ENCODE measurements at regions not wholly inside any gene's neighbourhood (a gene's known extent, or its start where the extent isn't known, plus 50 kb on each side); places are given as distances from the start of the nearest gene placed in this dataset.
A peak's percentile ranks its signal among the peaks of the same experiment; 100 is the strongest.

GRCh38 chr16:52825892-52826291 is 226.8 kb downstream of the CHD9NB start:
- Histone ChIP-seq H3K9me3 (replicated peaks in 1 of 2; ENCODE audit: control insufficient read depth in 2 of 2, insufficient read depth in 1 of 2, low read depth in 1 of 2, low read length in 2 of 2) (no peaks in the 10 kb centered on the region), H2BK12ac (ENCODE audit: low read length) (no peak overlapping the region), H3K27me3 (ENCODE audit: control insufficient read depth in 3 of 3, insufficient read depth in 3 of 3, low read depth in 1 of 3, low read length in 3 of 3) (no peaks in the 10 kb centered on the region), H2BK120ac (ENCODE audit: low read depth, low read length) (no peak overlapping the region), H3K18ac (ENCODE audit: low read length) (no peak overlapping the region), H2BK15ac (ENCODE audit: low read length) (no peak overlapping the region), H3K4me3 (ENCODE audit: low read length in 2 of 2) (no peak overlapping the region), H4K8ac (ENCODE audit: low read depth, low read length) (no peak overlapping the region), H3K4me2 (ENCODE audit: insufficient read depth, low read length, poor library complexity, severe bottlenecking) (no peak overlapping the region), H3K9ac (ENCODE audit: low read depth, low read length, poor library complexity) (no peak overlapping the region), H3K23ac (ENCODE audit: low read depth, low read length, poor library complexity) (no peak overlapping the region), H2AFZ (ENCODE audit: low read length) (no peak overlapping the region), H3K79me1 (ENCODE audit: low read depth, low read length) (no peaks in the 10 kb centered on the region), H3K4me1 (ENCODE audit: control insufficient read depth in 2 of 2, insufficient read depth in 1 of 2, low read depth in 1 of 2, low read length in 2 of 2) (peaks cover 3 to 4% of the 10 kb centered on the region in 2 donors), H2BK5ac (ENCODE audit: low read length) (no peak overlapping the region), H3K14ac (ENCODE audit: low read length) (no peak overlapping the region), H2AK5ac (ENCODE audit: low read depth, low read length) (no peak overlapping the region), H3K27ac (replicated peaks; ENCODE audit: low read length) (peak overlapping the region; percentile 8), H4K91ac (ENCODE audit: low read depth, low read length, poor library complexity) (no peak overlapping the region), H3K4ac (ENCODE audit: low read length) (no peak overlapping the region), H3K36me3 (replicated peaks in 1 of 2; ENCODE audit: control insufficient read depth in 2 of 2, insufficient read depth in 2 of 2, low read length in 2 of 2) (no peaks in the 10 kb centered on the region)
- no peak for DNase-seq (ENCODE audit: low spot score)
- no CpG with 5 or more reads among the region's 5 CpGs for WGBS, 2 donors (ENCODE audit: extremely low coverage in 2 of 2, insufficient read length in 2 of 2, insufficient replicate concordance in 1 of 2)

GRCh38 chr16:52819808-52820207 is 232.9 kb downstream of the CHD9NB start:
- no peak for DNase-seq (ENCODE audit: low spot score)
- H3K27ac ChIP-seq (replicated peaks; ENCODE audit: low read length) = no peak overlapping the region
- H3K23ac ChIP-seq (ENCODE audit: low read depth, low read length, poor library complexity) = no peak overlapping the region
- no peak overlapping the region for H3K4me2 ChIP-seq (ENCODE audit: insufficient read depth, low read length, poor library complexity, severe bottlenecking)
- no peak overlapping the region for H3K9ac ChIP-seq (ENCODE audit: low read depth, low read length, poor library complexity)
- WGBS, 2 donors (ENCODE audit: extremely low coverage in 2 of 2, insufficient read length in 2 of 2, insufficient replicate concordance in 1 of 2) = no CpG with 5 or more reads among the region's 3 CpGs
- no peak overlapping the region for H2BK15ac ChIP-seq (ENCODE audit: low read length)
- no peaks in the 10 kb centered on the region for H3K79me1 ChIP-seq (ENCODE audit: low read depth, low read length)
- H3K9me3 ChIP-seq (replicated peaks in 1 of 2; ENCODE audit: control insufficient read depth in 2 of 2, insufficient read depth in 1 of 2, low read depth in 1 of 2, low read length in 2 of 2) = no peaks in the 10 kb centered on the region
- H2BK120ac ChIP-seq (ENCODE audit: low read depth, low read length) = no peak overlapping the region
- H3K27me3 ChIP-seq (ENCODE audit: control insufficient read depth in 3 of 3, insufficient read depth in 3 of 3, low read depth in 1 of 3, low read length in 3 of 3) = no peaks in the 10 kb centered on the region
- no peak overlapping the region for H4K8ac ChIP-seq (ENCODE audit: low read depth, low read length)
- H3K18ac ChIP-seq (ENCODE audit: low read length) = no peak overlapping the region
- H2AK5ac ChIP-seq (ENCODE audit: low read depth, low read length) = no peak overlapping the region
- no peak overlapping the region for H4K91ac ChIP-seq (ENCODE audit: low read depth, low read length, poor library complexity)
- no peak overlapping the region for H2BK5ac ChIP-seq (ENCODE audit: low read length)
- no peak overlapping the region for H3K4me3 ChIP-seq (ENCODE audit: low read length in 2 of 2)
- no peak overlapping the region for H3K14ac ChIP-seq (ENCODE audit: low read length)
- no peak overlapping the region for H2BK12ac ChIP-seq (ENCODE audit: low read length)
- H3K4me1 ChIP-seq (ENCODE audit: control insufficient read depth in 2 of 2, insufficient read depth in 1 of 2, low read depth in 1 of 2, low read length in 2 of 2) = peaks cover 0 to 12% of the 10 kb centered on the region in 2 donors
- H3K36me3 ChIP-seq (replicated peaks in 1 of 2; ENCODE audit: control insufficient read depth in 2 of 2, insufficient read depth in 2 of 2, low read length in 2 of 2) = no peaks in the 10 kb centered on the region
- peak overlapping the region; percentile 83 for H2AFZ ChIP-seq (ENCODE audit: low read length)
- no peak overlapping the region for H3K4ac ChIP-seq (ENCODE audit: low read length)

GRCh38 chr16:52819405-52819804 is 233.3 kb downstream of the CHD9NB start:
- Histone ChIP-seq H3K79me1 (ENCODE audit: low read depth, low read length) (no peaks in the 10 kb centered on the region), H3K9ac (ENCODE audit: low read depth, low read length, poor library complexity) (no peak overlapping the region)

GRCh38 chr16:52817696-52818095 is 235.0 kb downstream of the CHD9NB start:
- Histone ChIP-seq H3K4me3 (ENCODE audit: low read length in 2 of 2) (no peak overlapping the region), H3K36me3 (replicated peaks in 1 of 2; ENCODE audit: control insufficient read depth in 2 of 2, insufficient read depth in 2 of 2, low read length in 2 of 2) (no peaks in the 10 kb centered on the region), H2BK120ac (ENCODE audit: low read depth, low read length) (no peak overlapping the region), H3K4ac (ENCODE audit: low read length) (no peak overlapping the region), H3K14ac (ENCODE audit: low read length) (no peak overlapping the region), H3K23ac (ENCODE audit: low read depth, low read length, poor library complexity) (no peak overlapping the region), H2AFZ (ENCODE audit: low read length) (no peak overlapping the region), H4K91ac (ENCODE audit: low read depth, low read length, poor library complexity) (no peak overlapping the region), H3K79me1 (ENCODE audit: low read depth, low read length) (no peaks in the 10 kb centered on the region), H3K27me3 (ENCODE audit: control insufficient read depth in 3 of 3, insufficient read depth in 3 of 3, low read depth in 1 of 3, low read length in 3 of 3) (no peaks in the 10 kb centered on the region), H2AK5ac (ENCODE audit: low read depth, low read length) (no peak overlapping the region), H3K4me2 (ENCODE audit: insufficient read depth, low read length, poor library complexity, severe bottlenecking) (no peak overlapping the region), H2BK15ac (ENCODE audit: low read length) (no peak overlapping the region), H2BK12ac (ENCODE audit: low read length) (no peak overlapping the region), H4K8ac (ENCODE audit: low read depth, low read length) (no peak overlapping the region), H2BK5ac (ENCODE audit: low read length) (no peak overlapping the region), H3K9ac (ENCODE audit: low read depth, low read length, poor library complexity) (no peak overlapping the region), H3K4me1 (ENCODE audit: control insufficient read depth in 2 of 2, insufficient read depth in 1 of 2, low read depth in 1 of 2, low read length in 2 of 2) (peaks cover 0 to 19% of the 10 kb centered on the region in 2 donors), H3K9me3 (replicated peaks in 1 of 2; ENCODE audit: control insufficient read depth in 2 of 2, insufficient read depth in 1 of 2, low read depth in 1 of 2, low read length in 2 of 2) (peaks cover 0 to 4% of the 10 kb centered on the region in 2 donors), H3K27ac (replicated peaks; ENCODE audit: low read length) (no peak overlapping the region), H3K18ac (ENCODE audit: low read length) (no peak overlapping the region)
- WGBS, 2 donors (ENCODE audit: extremely low coverage in 2 of 2, insufficient read length in 2 of 2, insufficient replicate concordance in 1 of 2) = no CpG with 5 or more reads among the region's 6 CpGs
- no peak for DNase-seq (ENCODE audit: low spot score)

More at GRCh38 chr16:52819405-52819804, 233.3 kb downstream of the CHD9NB start:
- peaks cover 0 to 3% of the 10 kb centered on the region in 2 donors for H3K9me3 ChIP-seq (replicated peaks in 1 of 2; ENCODE audit: control insufficient read depth in 2 of 2, insufficient read depth in 1 of 2, low read depth in 1 of 2, low read length in 2 of 2)
- peaks cover 0 to 12% of the 10 kb centered on the region in 2 donors for H3K4me1 ChIP-seq (ENCODE audit: control insufficient read depth in 2 of 2, insufficient read depth in 1 of 2, low read depth in 1 of 2, low read length in 2 of 2)
- H3K23ac ChIP-seq (ENCODE audit: low read depth, low read length, poor library complexity) = no peak overlapping the region
- no peak overlapping the region for H3K4me2 ChIP-seq (ENCODE audit: insufficient read depth, low read length, poor library complexity, severe bottlenecking)
- H2BK12ac ChIP-seq (ENCODE audit: low read length) = no peak overlapping the region
- no peak overlapping the region for H3K14ac ChIP-seq (ENCODE audit: low read length)
- H3K36me3 ChIP-seq (replicated peaks in 1 of 2; ENCODE audit: control insufficient read depth in 2 of 2, insufficient read depth in 2 of 2, low read length in 2 of 2) = no peaks in the 10 kb centered on the region
- H3K4me3 ChIP-seq (ENCODE audit: low read length in 2 of 2) = no peak overlapping the region
- H2AK5ac ChIP-seq (ENCODE audit: low read depth, low read length) = no peak overlapping the region
- H2BK15ac ChIP-seq (ENCODE audit: low read length) = no peak overlapping the region
- no CpG with 5 or more reads among the region's 7 CpGs for WGBS, 2 donors (ENCODE audit: extremely low coverage in 2 of 2, insufficient read length in 2 of 2, insufficient replicate concordance in 1 of 2)
- no peak overlapping the region for H4K91ac ChIP-seq (ENCODE audit: low read depth, low read length, poor library complexity)
- H3K27ac ChIP-seq (replicated peaks; ENCODE audit: low read length) = no peak overlapping the region
- no peak overlapping the region for H2BK120ac ChIP-seq (ENCODE audit: low read depth, low read length)
- H3K18ac ChIP-seq (ENCODE audit: low read length) = no peak overlapping the region
- no peaks in the 10 kb centered on the region for H3K27me3 ChIP-seq (ENCODE audit: control insufficient read depth in 3 of 3, insufficient read depth in 3 of 3, low read depth in 1 of 3, low read length in 3 of 3)
- H2AFZ ChIP-seq (ENCODE audit: low read length) = peak overlapping the region; percentile 83
- no peak overlapping the region for H4K8ac ChIP-seq (ENCODE audit: low read depth, low read length)
- H2BK5ac ChIP-seq (ENCODE audit: low read length) = no peak overlapping the region
- H3K4ac ChIP-seq (ENCODE audit: low read length) = no peak overlapping the region
- no peak for DNase-seq (ENCODE audit: low spot score)

Data from neuronal stem cell (in vitro differentiated cells).